ENCODE measurements at regions not wholly inside any gene's neighbourhood (a gene's known extent, or its start where the extent isn't known, plus 50 kb on each side); places are given as distances from the start of the nearest gene placed in this dataset.

- TF ChIP-seq EGR1 (IDR thresholded peaks at IDR 0.05) (no peak), REST (IDR thresholded peaks at IDR 0.05; ENCODE audit: low read depth) (no peak), TCF12 (IDR thresholded peaks at IDR 0.05; ENCODE audit: low read depth) (no peak), NFIC (IDR thresholded peaks at IDR 0.05) (no peak), MAX (IDR thresholded peaks at IDR 0.05) (no peak), TAF1 (IDR thresholded peaks at IDR 0.05; ENCODE audit: low read depth) (no peak), ZBTB7A (IDR thresholded peaks at IDR 0.05; ENCODE audit: low read depth) (no peak), YY1 (IDR thresholded peaks at IDR 0.05; ENCODE audit: low read depth) (no peak), FOXM1 (IDR thresholded peaks at IDR 0.05; ENCODE audit: borderline replicate concordance, low read depth) (no peak), EP300 (IDR thresholded peaks at IDR 0.05; ENCODE audit: borderline replicate concordance) (no peak), USF1 (IDR thresholded peaks at IDR 0.05) (no peak), CREB1 (IDR thresholded peaks at IDR 0.05; ENCODE audit: low read depth) (no peak), CEBPB (IDR thresholded peaks at IDR 0.05) (no peak), TEAD4 (IDR thresholded peaks at IDR 0.05) (no peak), RAD21 (IDR thresholded peaks at IDR 0.05; ENCODE audit: low read depth) (no peak)
Observed at GRCh38 chr21:24205319-24205718, 1402.0 kb downstream of the MRPL39 start.

- TF ChIP-seq MAX (IDR thresholded peaks at IDR 0.05) (no peak), EGR1 (IDR thresholded peaks at IDR 0.05) (no peak), TAF1 (IDR thresholded peaks at IDR 0.05; ENCODE audit: low read depth) (no peak), EP300 (IDR thresholded peaks at IDR 0.05; ENCODE audit: borderline replicate concordance) (no peak), YY1 (IDR thresholded peaks at IDR 0.05; ENCODE audit: low read depth) (no peak), RAD21 (IDR thresholded peaks at IDR 0.05; ENCODE audit: low read depth) (no peak)
Observed at GRCh38 chr21:24204641-24205040, 1402.6 kb downstream of the MRPL39 start.

GRCh38 chr21:24200052-24200451 is 1407.2 kb downstream of the MRPL39 start:
- TF ChIP-seq CREB1 (IDR thresholded peaks at IDR 0.05; ENCODE audit: low read depth) (no peak), NFIC (IDR thresholded peaks at IDR 0.05) (no peak), YY1 (IDR thresholded peaks at IDR 0.05; ENCODE audit: low read depth) (no peak), REST (IDR thresholded peaks at IDR 0.05; ENCODE audit: low read depth) (no peak), ZBTB7A (IDR thresholded peaks at IDR 0.05; ENCODE audit: low read depth) (no peak), TEAD4 (IDR thresholded peaks at IDR 0.05) (no peak), MAX (IDR thresholded peaks at IDR 0.05) (no peak), FOXM1 (IDR thresholded peaks at IDR 0.05; ENCODE audit: borderline replicate concordance, low read depth) (no peak), TAF1 (IDR thresholded peaks at IDR 0.05; ENCODE audit: low read depth) (no peak), USF1 (IDR thresholded peaks at IDR 0.05) (no peak), RAD21 (IDR thresholded peaks at IDR 0.05; ENCODE audit: low read depth) (no peak), TCF12 (IDR thresholded peaks at IDR 0.05; ENCODE audit: low read depth) (no peak), EP300 (IDR thresholded peaks at IDR 0.05; ENCODE audit: borderline replicate concordance) (no peak), CEBPB (IDR thresholded peaks at IDR 0.05) (no peak), EGR1 (IDR thresholded peaks at IDR 0.05) (no peak)

GRCh38 chr21:24197923-24198322 is 1409.4 kb downstream of the MRPL39 start:
- TF ChIP-seq TEAD4 (IDR thresholded peaks at IDR 0.05) (no peak), FOXM1 (IDR thresholded peaks at IDR 0.05; ENCODE audit: borderline replicate concordance, low read depth) (no peak), CEBPB (IDR thresholded peaks at IDR 0.05) (no peak), CREB1 (IDR thresholded peaks at IDR 0.05; ENCODE audit: low read depth) (no peak), USF1 (IDR thresholded peaks at IDR 0.05) (no peak), MAX (IDR thresholded peaks at IDR 0.05) (no peak), TAF1 (IDR thresholded peaks at IDR 0.05; ENCODE audit: low read depth) (no peak), NFIC (IDR thresholded peaks at IDR 0.05) (no peak), YY1 (IDR thresholded peaks at IDR 0.05; ENCODE audit: low read depth) (no peak), EGR1 (IDR thresholded peaks at IDR 0.05) (no peak), TCF12 (IDR thresholded peaks at IDR 0.05; ENCODE audit: low read depth) (no peak)

GRCh38 chr21:24197132-24197643 is 1410.1 kb downstream of the MRPL39 start:
- TF ChIP-seq ZBTB7A (IDR thresholded peaks at IDR 0.05; ENCODE audit: low read depth), result no peak
- TF ChIP-seq NFIC (IDR thresholded peaks at IDR 0.05), result no peak
- no peak for TF ChIP-seq USF1 (IDR thresholded peaks at IDR 0.05)
- no peak for TF ChIP-seq MAX (IDR thresholded peaks at IDR 0.05)
- no peak for TF ChIP-seq EGR1 (IDR thresholded peaks at IDR 0.05)
- TF ChIP-seq TCF12 (IDR thresholded peaks at IDR 0.05; ENCODE audit: low read depth), result no peak
- no peak for TF ChIP-seq REST (IDR thresholded peaks at IDR 0.05; ENCODE audit: low read depth)
- no peak for TF ChIP-seq EP300 (IDR thresholded peaks at IDR 0.05; ENCODE audit: borderline replicate concordance)
- no peak for TF ChIP-seq FOXM1 (IDR thresholded peaks at IDR 0.05; ENCODE audit: borderline replicate concordance, low read depth)
- no peak for TF ChIP-seq TAF1 (IDR thresholded peaks at IDR 0.05; ENCODE audit: low read depth)
- no peak for TF ChIP-seq RAD21 (IDR thresholded peaks at IDR 0.05; ENCODE audit: low read depth)
- no peak for TF ChIP-seq CREB1 (IDR thresholded peaks at IDR 0.05; ENCODE audit: low read depth)
- no peak for TF ChIP-seq YY1 (IDR thresholded peaks at IDR 0.05; ENCODE audit: low read depth)
